RWPE1 (cell line): ENCODE measurements at regions not wholly inside any gene's neighbourhood (a gene's known extent, or its start where the extent isn't known, plus 50 kb on each side); places are given as distances from the start of the nearest gene placed in this dataset.

Experiments
- CTCF ChIA-PET: fragments of 350-600 bp; sonication (Branson Sonifier 250); formaldehyde crosslinking; extraction: SDS; loops from one replicate; lab custom pipeline; 2021; lab: Yijun Ruan, JAX
- POLR2A ChIA-PET: fragments of 400-600 bp; formaldehyde crosslinking; extraction: SDS; loops from one replicate; lab custom pipeline; 2020; ENCODE audit warnings: antibody characterized with exemption; ENCODE audit not compliant: low non-redundant PET; lab: Yijun Ruan, JAX
- DNase-seq: peaks from one replicate; pipeline ENCODE4 v3.0.0; 2012; ENCODE audit warnings: low spot score
- H3K27ac ChIP-seq: fragments of 450-650 bp; 2 replicates; pipeline ENCODE4 v1.5.1; 2017
- TF ChIP-seq, protein P1 (sequence below): fragments of 450-650 bp; conservative IDR thresholded peaks from 2 replicates; pipeline ENCODE4 v1.5.1; 2017; ENCODE audit warnings: low read depth, mild to moderate bottlenecking

DNA sequence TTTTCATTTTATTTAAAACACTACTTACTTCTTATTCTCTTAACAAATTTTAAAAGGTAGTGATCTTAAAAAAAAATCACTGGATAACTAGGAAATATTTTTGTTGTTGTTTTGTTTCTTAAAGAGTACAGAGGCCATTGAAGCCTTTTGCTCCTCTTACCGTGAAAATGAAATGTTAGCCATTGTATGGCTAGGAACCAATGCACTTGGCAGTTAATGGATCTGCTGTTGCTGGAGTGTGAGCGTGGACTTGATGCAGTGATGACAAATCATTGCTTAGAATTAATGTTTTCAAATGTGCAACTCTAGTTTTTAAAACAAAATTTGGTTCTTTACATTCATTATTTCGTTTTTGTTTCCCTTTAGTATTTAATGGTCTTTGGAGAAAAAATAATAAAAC is 162.3 kb downstream of the HAUS1 start:
- ChIA-PET POLR2A (no interaction called here), CTCF (no interaction called here)
- TF ChIP-seq, protein P1, sequence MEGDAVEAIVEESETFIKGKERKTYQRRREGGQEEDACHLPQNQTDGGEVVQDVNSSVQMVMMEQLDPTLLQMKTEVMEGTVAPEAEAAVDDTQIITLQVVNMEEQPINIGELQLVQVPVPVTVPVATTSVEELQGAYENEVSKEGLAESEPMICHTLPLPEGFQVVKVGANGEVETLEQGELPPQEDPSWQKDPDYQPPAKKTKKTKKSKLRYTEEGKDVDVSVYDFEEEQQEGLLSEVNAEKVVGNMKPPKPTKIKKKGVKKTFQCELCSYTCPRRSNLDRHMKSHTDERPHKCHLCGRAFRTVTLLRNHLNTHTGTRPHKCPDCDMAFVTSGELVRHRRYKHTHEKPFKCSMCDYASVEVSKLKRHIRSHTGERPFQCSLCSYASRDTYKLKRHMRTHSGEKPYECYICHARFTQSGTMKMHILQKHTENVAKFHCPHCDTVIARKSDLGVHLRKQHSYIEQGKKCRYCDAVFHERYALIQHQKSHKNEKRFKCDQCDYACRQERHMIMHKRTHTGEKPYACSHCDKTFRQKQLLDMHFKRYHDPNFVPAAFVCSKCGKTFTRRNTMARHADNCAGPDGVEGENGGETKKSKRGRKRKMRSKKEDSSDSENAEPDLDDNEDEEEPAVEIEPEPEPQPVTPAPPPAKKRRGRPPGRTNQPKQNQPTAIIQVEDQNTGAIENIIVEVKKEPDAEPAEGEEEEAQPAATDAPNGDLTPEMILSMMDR: no peak
- no peak for DNase-seq
- H3K27ac ChIP-seq: no peak overlapping the region

GRCh38 chr18:46268671-46269070 is 164.5 kb downstream of the HAUS1 start:
- TF ChIP-seq, protein P1: no peak
- POLR2A ChIA-PET: no interaction called here
- no peak for DNase-seq
- CTCF ChIA-PET: interaction anchor here (0.6 kb wide), 1 partner anchor 155 kb away, joined by 4 read pairs; no protein-coding TSS in a partner anchor
- H3K27ac ChIP-seq: no peak overlapping the region

DNA sequence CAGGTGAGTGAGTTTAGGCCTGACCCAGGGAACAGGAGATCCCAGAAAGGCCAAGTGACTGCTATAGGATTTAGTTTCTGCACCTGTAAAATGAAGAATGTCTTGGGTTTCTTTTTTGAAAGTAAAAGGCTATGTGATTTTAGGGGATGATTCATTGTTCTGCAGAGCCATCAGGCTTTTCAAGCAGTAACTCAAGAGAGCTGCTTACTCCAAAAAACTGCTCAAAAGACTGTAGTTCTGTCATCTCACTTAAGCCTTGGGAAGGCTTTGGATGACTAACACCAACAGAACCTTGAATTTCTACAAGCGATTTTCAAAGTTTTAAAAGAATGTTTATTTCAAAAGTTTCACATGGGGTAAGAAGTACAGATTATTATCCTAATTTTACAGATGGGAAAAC is 165.1 kb downstream of the HAUS1 start:
- ChIA-PET POLR2A (no interaction called here), CTCF (no interaction called here)
- TF ChIP-seq, protein P1: no peak
- no peak overlapping the region for H3K27ac ChIP-seq
- DNase-seq: no peak

DNA sequence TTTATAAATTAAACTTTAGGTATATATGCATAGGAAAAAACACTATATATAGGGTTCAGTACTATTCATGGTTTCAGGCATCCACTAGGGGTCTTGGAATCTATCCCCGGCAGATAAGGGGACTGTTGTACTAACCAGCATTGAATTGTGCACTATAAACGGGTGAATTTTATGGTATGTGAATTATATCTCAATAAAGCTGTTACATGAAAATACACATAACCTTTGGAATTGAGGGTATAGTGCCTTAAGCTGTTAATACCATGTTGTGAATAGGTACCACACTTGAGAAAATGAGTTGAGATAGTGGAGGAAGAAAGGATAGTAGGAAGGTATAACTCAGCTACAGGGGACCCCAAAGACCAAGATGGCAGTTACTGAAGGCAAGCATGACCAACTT is 167.3 kb downstream of the HAUS1 start:
- ChIA-PET CTCF (no interaction called here), POLR2A (no interaction called here)
- no peak overlapping the region for H3K27ac ChIP-seq
- no peak for DNase-seq
- TF ChIP-seq, protein P1: no peak

GRCh38 chr18:46273861-46274260 is 169.7 kb downstream of the HAUS1 start:
- TF ChIP-seq, protein P1: no peak
- H3K27ac ChIP-seq: no peak overlapping the region
- no peak for DNase-seq
- ChIA-PET CTCF (no interaction called here), POLR2A (no interaction called here)

GRCh38 chr18:46274266-46274665 is 170.1 kb downstream of the HAUS1 start:
- ChIA-PET POLR2A (no interaction called here), CTCF (no interaction called here)
- DNase-seq: no peak
- TF ChIP-seq, protein P1: no peak
- no peak overlapping the region for H3K27ac ChIP-seq
